ENCODE measurements at regions not wholly inside any gene's neighbourhood (a gene's known extent, or its start where the extent isn't known, plus 50 kb on each side); places are given as distances from the start of the nearest gene placed in this dataset.

- no peak for DNase-seq
These were observed 181.9 kb upstream of the DLGAP1 start for GRCh38 chr18:4636967-4637366.

DNA sequence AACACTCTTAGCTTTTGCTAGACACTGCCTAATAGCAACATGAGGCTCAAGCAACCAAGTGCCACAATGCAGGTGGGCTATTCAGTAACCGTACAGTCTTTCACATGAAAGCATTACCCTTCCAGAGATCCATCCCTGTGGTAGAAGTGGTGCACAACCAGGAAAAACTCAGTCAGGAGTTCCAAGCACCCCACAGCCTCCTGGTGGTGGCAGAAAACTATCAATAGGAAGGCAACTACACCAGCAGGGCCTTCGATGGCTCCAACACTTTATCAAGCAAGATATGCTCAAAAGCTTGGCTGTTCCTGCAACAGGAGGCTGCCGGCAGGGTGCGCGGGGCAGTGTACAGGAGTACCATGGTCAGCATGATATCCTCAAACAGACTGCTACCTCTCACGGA lies 176.1 kb upstream of the DLGAP1 start:
- no peak for DNase-seq

GRCh38 chr18:4605212-4605611 lies 150.1 kb upstream of the DLGAP1 start:
- no peak for DNase-seq

DNA sequence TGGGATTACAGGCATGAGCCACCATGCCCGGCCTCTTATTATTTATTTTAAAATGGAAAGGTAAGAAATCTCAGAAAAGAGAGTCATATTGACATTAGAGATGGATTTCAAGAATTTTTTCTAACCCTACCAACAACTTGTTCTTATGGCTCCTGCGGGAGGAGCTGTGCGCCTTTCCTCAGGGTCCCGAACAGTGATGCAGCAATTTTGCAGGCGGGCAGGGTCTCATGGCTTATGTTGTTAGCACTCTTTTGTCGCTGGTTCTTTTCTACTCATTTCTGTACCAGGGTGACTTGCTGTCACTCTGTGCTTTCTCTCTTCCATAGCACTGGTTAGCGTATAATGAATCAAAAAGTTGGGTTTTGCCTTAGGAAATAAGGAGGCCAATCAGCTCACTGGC lies 148.8 kb upstream of the DLGAP1 start:
- no peak for DNase-seq

DNA sequence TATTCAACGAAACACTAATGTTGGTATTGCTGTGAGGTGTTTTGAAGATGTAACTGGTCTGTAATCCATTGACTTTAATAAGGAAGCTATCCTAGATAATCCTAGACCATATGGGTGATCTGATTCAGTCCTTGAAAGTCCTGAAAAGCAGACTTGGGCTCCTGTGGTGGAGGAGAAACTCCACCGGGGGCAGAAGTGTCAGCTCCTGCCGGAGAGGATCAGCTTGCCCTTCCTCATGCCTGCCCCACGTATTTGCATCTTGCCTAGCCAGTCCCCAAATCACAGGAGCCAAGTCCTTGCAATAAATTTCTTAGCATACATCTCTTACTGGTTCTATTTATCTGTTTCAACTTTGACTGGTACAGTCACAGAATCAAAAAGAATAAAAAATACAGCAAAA lies 144.2 kb upstream of the DLGAP1 start:
- no peak for DNase-seq

DNA sequence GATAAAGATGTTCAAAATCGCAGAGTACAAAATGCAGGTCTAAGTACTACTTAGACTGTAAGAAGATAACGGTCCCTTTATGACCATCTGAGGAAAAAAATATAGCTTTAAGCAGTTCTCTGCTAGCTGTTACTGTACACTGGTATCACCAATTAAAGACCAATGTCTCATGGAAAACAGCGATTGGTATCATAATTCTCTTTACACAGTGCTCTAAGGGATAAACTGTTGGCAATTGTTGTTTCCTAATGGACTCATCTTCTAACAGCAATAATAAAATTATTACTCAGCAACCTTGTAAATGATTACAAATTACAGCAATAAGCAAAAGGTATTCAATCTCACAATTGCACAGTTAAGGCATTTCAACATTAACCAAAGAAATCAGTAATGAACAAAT lies 142.2 kb upstream of the DLGAP1 start:
- no peak for DNase-seq

DNA sequence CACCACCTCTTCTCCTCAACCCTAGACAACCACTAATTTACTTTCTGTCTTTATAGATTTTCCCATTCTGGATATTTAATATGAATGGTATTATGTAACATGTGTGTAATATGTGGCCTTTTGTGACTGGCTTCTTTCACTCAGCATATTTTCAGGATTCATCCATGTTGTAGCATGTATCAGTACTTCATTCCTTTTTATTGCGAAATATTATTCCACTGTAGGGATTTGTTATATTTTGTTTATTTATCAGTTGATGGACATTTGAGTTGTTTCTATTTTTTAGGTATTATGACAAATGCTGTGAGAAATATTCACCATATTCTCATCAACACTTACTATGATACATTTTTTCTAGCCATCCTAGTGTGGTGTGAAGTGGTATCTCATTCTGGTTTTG lies 138.8 kb upstream of the DLGAP1 start:
- no peak for DNase-seq

DNA sequence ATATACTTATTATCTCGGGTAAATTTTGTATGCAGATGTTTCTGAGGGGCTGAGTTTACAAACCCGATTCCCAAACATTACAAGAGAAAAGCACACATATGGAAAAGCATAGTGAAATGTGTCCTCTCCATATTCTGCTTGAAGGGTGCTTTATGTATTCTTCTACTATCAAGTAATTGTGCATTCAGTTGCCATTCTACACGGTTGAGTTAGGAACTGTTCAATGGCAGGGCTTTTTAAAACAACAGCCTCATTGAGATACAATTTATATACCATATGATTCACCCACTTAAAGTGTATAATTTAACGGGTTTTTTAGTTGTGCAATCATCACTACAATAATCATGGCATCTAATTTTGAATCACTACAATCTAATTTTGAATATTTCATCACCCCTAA lies 138.4 kb upstream of the DLGAP1 start:
- no peak for DNase-seq

GRCh38 chr18:4589056-4589800 lies 134.1 kb upstream of the DLGAP1 start:
- no peak for DNase-seq

GRCh38 chr18:4587204-4587603 lies 132.1 kb upstream of the DLGAP1 start:
- no peak for DNase-seq

DNA sequence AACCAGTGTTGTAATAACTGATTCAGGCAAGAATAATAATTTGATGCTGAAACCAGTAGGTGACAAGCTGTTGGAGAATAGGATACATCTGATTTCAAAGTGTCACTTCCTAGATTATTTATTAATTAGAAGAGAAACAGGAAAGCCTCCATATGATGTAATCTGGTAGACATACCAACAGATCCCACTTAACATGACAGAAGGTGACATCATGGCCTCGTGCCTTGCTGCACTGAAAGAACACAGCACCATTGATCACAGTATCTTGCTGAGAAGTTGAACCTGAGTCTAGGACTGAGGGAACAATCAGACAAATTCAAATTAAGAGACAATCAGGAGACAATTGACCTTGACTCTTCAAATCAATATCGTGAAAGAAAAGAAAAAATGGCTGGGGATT lies 131.6 kb upstream of the DLGAP1 start:
- DNase-seq, result no peak

GRCh38 chr18:4582431-4583335 lies 127.6 kb upstream of the DLGAP1 start:
- DNase-seq, result no peak

GRCh38 chr18:4581966-4582365 lies 126.9 kb upstream of the DLGAP1 start:
- no peak for DNase-seq

GRCh38 chr18:4578449-4578848 lies 123.3 kb upstream of the DLGAP1 start:
- no peak for DNase-seq

DNA sequence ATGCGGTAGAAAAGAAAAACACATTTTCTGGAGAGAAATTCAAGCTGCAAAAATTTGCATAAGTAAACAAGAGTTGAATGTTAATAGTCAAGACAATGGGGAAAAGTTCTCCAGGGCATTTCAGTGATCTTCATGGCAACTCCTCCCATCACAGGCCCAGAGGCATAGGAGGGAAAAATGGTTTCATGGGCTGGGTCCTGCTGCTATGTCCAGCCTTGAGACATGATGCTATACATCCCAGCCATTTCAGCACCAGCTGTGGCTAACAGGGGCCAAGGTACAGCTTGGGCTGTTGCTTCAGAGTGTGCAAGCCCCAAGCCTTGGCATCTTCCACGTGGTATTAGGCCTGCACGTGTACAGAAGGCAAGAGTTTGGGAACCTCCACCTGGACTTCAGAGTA lies 118.6 kb upstream of the DLGAP1 start:
- no peak for DNase-seq

DNA sequence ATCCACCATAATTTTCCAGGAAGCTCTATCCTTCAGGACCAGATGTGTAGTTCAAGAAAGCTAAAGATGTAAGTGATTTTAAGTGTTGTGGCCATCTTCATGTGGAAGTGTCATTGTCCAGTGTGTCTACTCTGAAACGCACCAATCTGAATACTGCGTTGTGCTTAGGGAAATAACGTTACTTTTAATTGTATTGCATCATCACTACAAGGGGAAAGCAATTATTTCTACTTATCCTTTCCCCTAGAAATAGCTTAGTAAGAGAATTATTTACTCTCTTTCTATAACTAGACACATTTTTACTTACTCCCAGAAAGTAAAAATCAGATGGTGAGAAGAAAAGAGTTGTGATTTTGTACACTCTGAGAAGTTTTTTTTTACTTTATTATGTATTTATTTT lies 102.4 kb upstream of the DLGAP1 start:
- no peak for DNase-seq

GRCh38 chr18:4551001-4551360 lies 95.9 kb upstream of the DLGAP1 start:
- DNase-seq, result no peak

DNA sequence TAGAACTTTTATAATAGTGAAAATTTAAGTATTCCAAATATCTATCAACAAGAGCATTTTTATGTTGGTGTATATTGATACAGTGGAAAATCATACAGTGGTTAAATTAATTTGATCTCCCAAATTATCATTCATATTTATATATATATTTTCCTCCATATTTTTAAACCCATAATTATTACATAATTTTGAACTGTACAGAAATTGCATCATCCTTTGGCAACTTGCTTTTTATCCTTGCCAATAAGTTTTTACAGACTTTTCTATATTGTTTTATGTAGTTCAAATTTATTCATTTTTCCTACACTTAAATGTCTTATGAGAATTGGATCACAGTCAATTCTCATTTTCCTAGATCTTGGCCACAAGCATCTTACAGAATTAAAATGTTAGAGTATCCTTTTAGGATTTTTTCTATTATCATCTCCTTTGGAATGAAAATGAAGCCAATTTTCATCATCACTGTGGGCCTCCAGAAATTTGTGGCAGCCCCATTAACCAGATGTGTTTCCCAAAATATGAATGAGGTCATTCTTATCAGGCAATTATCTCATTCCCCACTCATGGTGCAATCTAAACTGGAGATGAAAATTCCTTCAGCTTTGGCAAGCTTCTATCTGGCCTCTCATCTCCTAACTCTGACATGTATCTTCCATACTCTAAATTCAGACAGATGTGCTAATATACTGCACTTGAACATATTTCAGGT lies 94.2 kb upstream of the DLGAP1 start:
- DNase-seq, result no peak

- DNase-seq, result no peak
These were observed 92.0 kb upstream of the DLGAP1 start for GRCh38 chr18:4547126-4547525.

DNA sequence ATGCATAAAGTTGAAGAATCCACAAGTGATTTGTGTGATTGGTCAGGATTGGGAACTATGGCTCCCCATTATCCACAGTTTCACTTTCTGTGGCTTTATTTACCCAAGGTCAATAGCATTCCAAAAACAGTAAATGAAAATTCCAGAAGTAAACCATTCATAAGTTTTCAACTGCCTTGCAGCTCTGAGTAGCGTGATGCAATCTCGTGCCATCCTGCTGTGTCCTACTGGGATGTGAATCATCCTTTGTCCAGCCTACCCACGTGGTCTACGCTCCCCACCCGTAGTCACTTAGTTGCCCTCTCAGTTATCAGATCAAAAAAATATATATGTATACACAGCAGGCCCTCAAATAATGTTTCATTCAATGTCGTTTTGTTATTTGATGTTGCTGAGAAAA lies 89.0 kb upstream of the DLGAP1 start:
- no peak for DNase-seq

- DNase-seq, result no peak
These were observed 88.6 kb upstream of the DLGAP1 start for GRCh38 chr18:4543711-4544110.

- DNase-seq, result no peak
These were observed 86.5 kb upstream of the DLGAP1 start for GRCh38 chr18:4541588-4541987.

DNA sequence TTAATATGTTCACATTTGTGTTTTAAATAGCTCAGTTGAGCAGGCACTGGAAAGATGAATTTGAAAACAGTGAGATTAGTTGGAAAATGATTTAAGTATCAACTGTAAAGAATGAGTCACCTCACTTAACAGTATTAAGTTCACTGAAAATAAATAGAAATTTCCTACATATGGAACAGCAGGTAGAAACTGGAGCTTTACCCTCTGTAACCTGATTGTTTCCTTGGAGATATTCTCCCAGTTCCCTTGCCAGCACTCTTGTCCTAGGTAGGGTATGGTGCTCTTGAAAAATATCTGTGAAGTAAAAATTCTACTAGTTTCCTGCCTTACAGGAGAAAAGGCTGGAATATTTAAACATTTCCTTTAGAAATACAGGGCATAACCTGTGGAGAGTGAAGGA lies 81.3 kb upstream of the DLGAP1 start:
- no peak for DNase-seq

DNA sequence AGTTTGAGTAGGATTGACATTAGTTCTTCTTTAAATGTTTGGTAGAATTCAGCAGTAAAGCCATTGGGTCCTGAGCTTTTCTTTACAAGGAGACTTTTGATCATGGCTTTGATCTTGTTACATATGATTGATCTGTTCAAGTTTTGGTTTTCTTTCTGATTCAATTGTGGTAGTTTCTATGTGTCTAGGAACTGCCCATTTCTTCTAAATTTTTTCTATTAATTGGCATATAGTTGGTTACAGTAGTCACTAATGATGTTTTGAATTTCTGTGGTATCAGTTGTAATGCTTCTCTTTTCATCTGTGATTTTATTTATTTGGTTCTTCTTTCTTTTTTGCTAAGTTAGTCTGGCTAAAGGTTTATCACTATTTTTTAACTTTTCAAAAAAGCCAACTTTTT lies 73.3 kb upstream of the DLGAP1 start:
- no peak for DNase-seq

Data from suppressor macrophage (primary cell).